ENCODE measurements at regions not wholly inside any gene's neighbourhood (a gene's known extent, or its start where the extent isn't known, plus 50 kb on each side); places are given as distances from the start of the nearest gene placed in this dataset.

- no peak for TF ChIP-seq CTCF (conservative IDR thresholded peaks at IDR 0.05; ENCODE audit: low read depth, low read length)
- H3K4me3 ChIP-seq (ENCODE audit: low read depth, low read length) = no peak overlapping the region
- no peak for DNase-seq (ENCODE audit: low read depth)
Observed at GRCh38 chr1:29639156-29639736, 402.9 kb downstream of the PTPRU start.

- H3K4me3 ChIP-seq (ENCODE audit: low read depth, low read length) = no peak overlapping the region
- no peak for DNase-seq (ENCODE audit: low read depth)
- no peak for TF ChIP-seq CTCF (conservative IDR thresholded peaks at IDR 0.05; ENCODE audit: low read depth, low read length)
Observed at GRCh38 chr1:29638281-29638680, 402.0 kb downstream of the PTPRU start.

- TF ChIP-seq CTCF (conservative IDR thresholded peaks at IDR 0.05; ENCODE audit: low read depth, low read length) = no peak
- no peak for DNase-seq (ENCODE audit: low read depth)
- H3K4me3 ChIP-seq (ENCODE audit: low read depth, low read length) = no peak overlapping the region
Observed at GRCh38 chr1:29636936-29637335, 400.6 kb downstream of the PTPRU start.

- TF ChIP-seq CTCF (conservative IDR thresholded peaks at IDR 0.05; ENCODE audit: low read depth, low read length) = no peak
- no peak for DNase-seq (ENCODE audit: low read depth)
- no peak overlapping the region for H3K4me3 ChIP-seq (ENCODE audit: low read depth, low read length)
Observed at GRCh38 chr1:29635501-29636263, 399.4 kb downstream of the PTPRU start.

- no peak for TF ChIP-seq CTCF (conservative IDR thresholded peaks at IDR 0.05; ENCODE audit: low read depth, low read length)
- no peak overlapping the region for H3K4me3 ChIP-seq (ENCODE audit: low read depth, low read length)
- no peak for DNase-seq (ENCODE audit: low read depth)
Observed at GRCh38 chr1:29634746-29635335, 398.5 kb downstream of the PTPRU start.

- TF ChIP-seq CTCF (conservative IDR thresholded peaks at IDR 0.05; ENCODE audit: low read depth, low read length) = no peak
- no peak for DNase-seq (ENCODE audit: low read depth)
Observed at GRCh38 chr1:29634324-29634723, 398.0 kb downstream of the PTPRU start.

More at GRCh38 chr1:29634324-29634723, 398.0 kb downstream of the PTPRU start:
- H3K4me3 ChIP-seq (ENCODE audit: low read depth, low read length) = no peak overlapping the region

Data from choroid plexus epithelial cell (primary cell).